ENCODE measurements at regions not wholly inside any gene's neighbourhood (a gene's known extent, or its start where the extent isn't known, plus 50 kb on each side); places are given as distances from the start of the nearest gene placed in this dataset.

- no peak for DNase-seq (ENCODE audit: extremely low spot score)
- no peak for TF ChIP-seq PKNOX1 (IDR thresholded peaks at IDR 0.05)
- TF ChIP-seq CTBP1 (IDR thresholded peaks at IDR 0.05; ENCODE audit: borderline replicate concordance), result no peak
- TF ChIP-seq TARDBP (IDR thresholded peaks at IDR 0.05), result no peak
- TF ChIP-seq FOXM1 (IDR thresholded peaks at IDR 0.05; ENCODE audit: borderline replicate concordance), result no peak
- ChIA-PET POLR2A (no interaction called here), CTCF (no interaction called here)
Observed at GRCh38 chr3:18143258-18143780, 281.8 kb downstream of the SATB1 start.

GRCh38 chr3:18137958-18138357 lies 287.2 kb downstream of the SATB1 start:
- no peak for DNase-seq (ENCODE audit: extremely low spot score)

GRCh38 chr3:18135060-18135814 lies 289.9 kb downstream of the SATB1 start:
- POLR2A ChIA-PET, result no interaction called here
- TF ChIP-seq TARDBP (IDR thresholded peaks at IDR 0.05) (no peak), CTBP1 (IDR thresholded peaks at IDR 0.05; ENCODE audit: borderline replicate concordance) (no peak), NFRKB (IDR thresholded peaks at IDR 0.05) (no peak)
- CTCF ChIA-PET, result no interaction called here
- DNase-seq (ENCODE audit: extremely low spot score), result no peak

More at GRCh38 chr3:18137958-18138357, 287.2 kb downstream of the SATB1 start:
- ChIA-PET CTCF (no interaction called here), POLR2A (no interaction called here)
- TF ChIP-seq TARDBP (IDR thresholded peaks at IDR 0.05) (no peak), ELF4 (IDR thresholded peaks at IDR 0.05) (no peak), FOXK2 (IDR thresholded peaks at IDR 0.05) (no peak)

- ChIA-PET CTCF (no interaction called here), POLR2A (no interaction called here)
- no peak for DNase-seq (ENCODE audit: extremely low spot score)
- TF ChIP-seq ZNF384 (IDR thresholded peaks at IDR 0.05) (no peak), L3MBTL2 (conservative IDR thresholded peaks at IDR 0.05) (no peak), LEF1 (IDR thresholded peaks at IDR 0.05; ENCODE audit: borderline replicate concordance) (no peak), HDGF (IDR thresholded peaks at IDR 0.05; ENCODE audit: borderline replicate concordance) (no peak), SP1 (IDR thresholded peaks at IDR 0.05) (no peak), ARNT (IDR thresholded peaks at IDR 0.05) (no peak), PKNOX1 (IDR thresholded peaks at IDR 0.05) (no peak), SUZ12 (IDR thresholded peaks at IDR 0.05) (no peak)
Observed at GRCh38 chr3:18134386-18135059, 290.6 kb downstream of the SATB1 start.

GRCh38 chr3:18132991-18133390 lies 292.1 kb downstream of the SATB1 start:
- CTCF ChIA-PET, result no interaction called here
- no peak for DNase-seq (ENCODE audit: extremely low spot score)
- TF ChIP-seq HDGF (IDR thresholded peaks at IDR 0.05; ENCODE audit: borderline replicate concordance), result no peak
- no peak for TF ChIP-seq PKNOX1 (IDR thresholded peaks at IDR 0.05)
- TF ChIP-seq L3MBTL2 (conservative IDR thresholded peaks at IDR 0.05), result no peak
- TF ChIP-seq FOXM1 (IDR thresholded peaks at IDR 0.05; ENCODE audit: borderline replicate concordance), result no peak
- no peak for TF ChIP-seq ZNF384 (IDR thresholded peaks at IDR 0.05)
- no peak for TF ChIP-seq BHLHE40 (IDR thresholded peaks at IDR 0.05; ENCODE audit: borderline replicate concordance)
- no peak for TF ChIP-seq SP1 (IDR thresholded peaks at IDR 0.05)
- no peak for TF ChIP-seq CTBP1 (IDR thresholded peaks at IDR 0.05; ENCODE audit: borderline replicate concordance)
- TF ChIP-seq TARDBP (IDR thresholded peaks at IDR 0.05), result no peak
- no peak for TF ChIP-seq LEF1 (IDR thresholded peaks at IDR 0.05; ENCODE audit: borderline replicate concordance)
- TF ChIP-seq SUZ12 (IDR thresholded peaks at IDR 0.05), result no peak
- TF ChIP-seq FOXK2 (IDR thresholded peaks at IDR 0.05), result no peak
- TF ChIP-seq NFRKB (IDR thresholded peaks at IDR 0.05), result no peak
- TF ChIP-seq FOXA1 (IDR thresholded peaks at IDR 0.05), result no peak
- no peak for TF ChIP-seq ARNT (IDR thresholded peaks at IDR 0.05)
- TF ChIP-seq ELF4 (IDR thresholded peaks at IDR 0.05), result no peak
- POLR2A ChIA-PET, result no interaction called here

- no peak for TF ChIP-seq ARNT (IDR thresholded peaks at IDR 0.05)
- TF ChIP-seq ELF4 (IDR thresholded peaks at IDR 0.05), result no peak
- no peak for TF ChIP-seq BHLHE40 (IDR thresholded peaks at IDR 0.05; ENCODE audit: borderline replicate concordance)
- no peak for TF ChIP-seq FOXM1 (IDR thresholded peaks at IDR 0.05; ENCODE audit: borderline replicate concordance)
- TF ChIP-seq HDGF (IDR thresholded peaks at IDR 0.05; ENCODE audit: borderline replicate concordance), result no peak
- no peak for TF ChIP-seq TARDBP (IDR thresholded peaks at IDR 0.05)
- no peak for TF ChIP-seq LEF1 (IDR thresholded peaks at IDR 0.05; ENCODE audit: borderline replicate concordance)
- no peak for TF ChIP-seq FOXK2 (IDR thresholded peaks at IDR 0.05)
- POLR2A ChIA-PET, result no interaction called here
- DNase-seq (ENCODE audit: extremely low spot score), result no peak
- CTCF ChIA-PET, result interaction anchor here (0.6 to 1.3 kb wide), 2 partner anchors 26 to 233 kb away, joined by 3 to 6 read pairs; no protein-coding TSS in a partner anchor
Observed at GRCh38 chr3:18127859-18128681, 297.1 kb downstream of the SATB1 start.

Measured in HEK293T (cell line).